ENCODE measurements at regions not wholly inside any gene's neighbourhood (a gene's known extent, or its start where the extent isn't known, plus 50 kb on each side); places are given as distances from the start of the nearest gene placed in this dataset.

- no peaks in the 10 kb centered on the region for H3K79me2 ChIP-seq (ENCODE audit: insufficient read depth, low read length)
- no peak for TF ChIP-seq POLR2AphosphoS5 (IDR thresholded peaks at IDR 0.05; ENCODE audit: low read depth, low read length)
- TF ChIP-seq YY1 (IDR thresholded peaks at IDR 0.05; ENCODE audit: extremely low read depth, insufficient replicate concordance, low read depth, low read length): no peak
- TF ChIP-seq SRF (IDR thresholded peaks at IDR 0.05; ENCODE audit: low read depth): no peak
- TF ChIP-seq EZH2phosphoT487 (IDR thresholded peaks at IDR 0.05; ENCODE audit: borderline replicate concordance): no peak
- TF ChIP-seq CEBPB (IDR thresholded peaks at IDR 0.05; ENCODE audit: low read depth): no peak
- TF ChIP-seq, protein P1, sequence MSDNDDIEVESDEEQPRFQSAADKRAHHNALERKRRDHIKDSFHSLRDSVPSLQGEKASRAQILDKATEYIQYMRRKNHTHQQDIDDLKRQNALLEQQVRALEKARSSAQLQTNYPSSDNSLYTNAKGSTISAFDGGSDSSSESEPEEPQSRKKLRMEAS (IDR thresholded peaks at IDR 0.05): no peak
- TF ChIP-seq, protein P2, sequence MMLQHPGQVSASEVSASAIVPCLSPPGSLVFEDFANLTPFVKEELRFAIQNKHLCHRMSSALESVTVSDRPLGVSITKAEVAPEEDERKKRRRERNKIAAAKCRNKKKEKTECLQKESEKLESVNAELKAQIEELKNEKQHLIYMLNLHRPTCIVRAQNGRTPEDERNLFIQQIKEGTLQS (IDR thresholded peaks at IDR 0.05): no peak
- TF ChIP-seq, protein P3, sequence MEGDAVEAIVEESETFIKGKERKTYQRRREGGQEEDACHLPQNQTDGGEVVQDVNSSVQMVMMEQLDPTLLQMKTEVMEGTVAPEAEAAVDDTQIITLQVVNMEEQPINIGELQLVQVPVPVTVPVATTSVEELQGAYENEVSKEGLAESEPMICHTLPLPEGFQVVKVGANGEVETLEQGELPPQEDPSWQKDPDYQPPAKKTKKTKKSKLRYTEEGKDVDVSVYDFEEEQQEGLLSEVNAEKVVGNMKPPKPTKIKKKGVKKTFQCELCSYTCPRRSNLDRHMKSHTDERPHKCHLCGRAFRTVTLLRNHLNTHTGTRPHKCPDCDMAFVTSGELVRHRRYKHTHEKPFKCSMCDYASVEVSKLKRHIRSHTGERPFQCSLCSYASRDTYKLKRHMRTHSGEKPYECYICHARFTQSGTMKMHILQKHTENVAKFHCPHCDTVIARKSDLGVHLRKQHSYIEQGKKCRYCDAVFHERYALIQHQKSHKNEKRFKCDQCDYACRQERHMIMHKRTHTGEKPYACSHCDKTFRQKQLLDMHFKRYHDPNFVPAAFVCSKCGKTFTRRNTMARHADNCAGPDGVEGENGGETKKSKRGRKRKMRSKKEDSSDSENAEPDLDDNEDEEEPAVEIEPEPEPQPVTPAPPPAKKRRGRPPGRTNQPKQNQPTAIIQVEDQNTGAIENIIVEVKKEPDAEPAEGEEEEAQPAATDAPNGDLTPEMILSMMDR (IDR thresholded peaks at IDR 0.05 in 2 of 3, conservative IDR thresholded peaks at IDR 0.05 in 1 of 3; ENCODE audit: borderline replicate concordance in 1 of 3, insufficient read depth in 1 of 3, low read depth in 2 of 3, low read length in 2 of 3): no peak
- TF ChIP-seq CBX3 (IDR thresholded peaks at IDR 0.05; ENCODE audit: low read depth): no peak
- no peak for TF ChIP-seq EZH2 (IDR thresholded peaks at IDR 0.05)
- no peak for TF ChIP-seq JUND (IDR thresholded peaks at IDR 0.05)
- no peak for TF ChIP-seq ZFX (IDR thresholded peaks at IDR 0.05)
- H3K4me3 ChIP-seq (replicated peaks in 1 of 2; ENCODE audit: low read depth in 1 of 2, low read length in 2 of 2): no peak overlapping the region
- H4K20me1 ChIP-seq (ENCODE audit: insufficient read depth): no peaks in the 10 kb centered on the region
- no TSS peak for BruUV-seq (replicated peaks)
- ATAC-seq: no peak
- CTCF ChIA-PET: no interaction called here
- no peaks in the 10 kb centered on the region for H3K9me2 ChIP-seq (ENCODE audit: insufficient read depth)
- H3K36me3 ChIP-seq (ENCODE audit: control insufficient read depth in 1 of 2, insufficient read depth in 2 of 2, low read length in 2 of 2): no peaks in the 10 kb centered on the region
- no peaks in the 10 kb centered on the region for H3K9me3 ChIP-seq (ENCODE audit: control insufficient read depth in 1 of 2, insufficient read depth in 1 of 2, low read depth in 1 of 2, low read length in 2 of 2)
- no peak for DNase-seq (ENCODE audit: low read depth, low spot score)
- intact Hi-C loops (cut with micrococcal nuclease): no loop called here
- no peak overlapping the region for H2AFZ ChIP-seq (ENCODE audit: low read depth, low read length, poor library complexity, severe bottlenecking)
- H3K4me2 ChIP-seq (ENCODE audit: low read length): no peak overlapping the region
- no peak overlapping the region for H3K27ac ChIP-seq (ENCODE audit: low read depth, low read length)
- no peak overlapping the region for H3K9ac ChIP-seq (ENCODE audit: low read length)
- H3K4me1 ChIP-seq (ENCODE audit: control insufficient read depth in 1 of 2, insufficient read depth in 2 of 2, low read length in 2 of 2): no peaks in the 10 kb centered on the region
- RAD21 ChIA-PET (ENCODE audit: low non-redundant PET in 1 of 2, low total read pairs in 2 of 2, uncharacterized antibody in 2 of 2, unreplicated experiment in 2 of 2): no interaction called here
- peaks cover 19% of the 10 kb centered on the region; the same call in 1 of the 2 replicates for H3K27me3 ChIP-seq (ENCODE audit: insufficient read depth, low read length)
- POLR2A ChIA-PET: no interaction called here
These were observed 69.0 kb upstream of the NPVF start for GRCh38 chr7:25297278-25297677.

Measured in HCT116 (cell line).